Erythroblast (primary cell): ENCODE measurements at regions not wholly inside any gene's neighbourhood (a gene's known extent, or its start where the extent isn't known, plus 50 kb on each side); places are given as distances from the start of the nearest gene placed in this dataset.

Experiments used
- GATA1 ChIP-seq: IDR thresholded peaks from 2 replicates; pipeline ENCODE4 v1.6.1; 2011; ENCODE audit warnings: low read depth, mild to moderate bottlenecking, control low read depth, low read length, moderate library complexity
- POLR2A ChIP-seq: IDR thresholded peaks from 2 replicates; pipeline ENCODE4 v1.6.1; 2011; ENCODE audit warnings: mild to moderate bottlenecking, low read length

- no peak for TF ChIP-seq POLR2A
- no peak for TF ChIP-seq GATA1
These were observed 167.0 kb upstream of the ZNF618 start for GRCh38 chr9:113708821-113709713.
